Ishikawa (cell line): ENCODE measurements at regions not wholly inside any gene's neighbourhood (a gene's known extent, or its start where the extent isn't known, plus 50 kb on each side); places are given as distances from the start of the nearest gene placed in this dataset.

Source experiments
- CEBPB ChIP-seq: IDR thresholded peaks from 2 replicates; pipeline ENCODE4 v1.6.1; 2012
- CREB1 ChIP-seq: IDR thresholded peaks from 2 replicates; pipeline ENCODE4 v1.6.1; 2012; ENCODE audit warnings: low read depth
- FOXM1 ChIP-seq: IDR thresholded peaks from 2 replicates; pipeline ENCODE4 v1.6.1; 2012; ENCODE audit warnings: low read depth, borderline replicate concordance
- REST ChIP-seq: IDR thresholded peaks from 2 replicates; pipeline ENCODE4 v1.6.1; 2012; ENCODE audit warnings: low read depth, mild to moderate bottlenecking
- TAF1 ChIP-seq: IDR thresholded peaks from 2 replicates; pipeline ENCODE4 v1.6.1; 2012; ENCODE audit warnings: low read depth, mild to moderate bottlenecking
- TEAD4 ChIP-seq: IDR thresholded peaks from 2 replicates; pipeline ENCODE4 v1.6.1; 2012
- USF1 ChIP-seq: IDR thresholded peaks from 2 replicates; pipeline ENCODE4 v1.6.1; 2012

DNA sequence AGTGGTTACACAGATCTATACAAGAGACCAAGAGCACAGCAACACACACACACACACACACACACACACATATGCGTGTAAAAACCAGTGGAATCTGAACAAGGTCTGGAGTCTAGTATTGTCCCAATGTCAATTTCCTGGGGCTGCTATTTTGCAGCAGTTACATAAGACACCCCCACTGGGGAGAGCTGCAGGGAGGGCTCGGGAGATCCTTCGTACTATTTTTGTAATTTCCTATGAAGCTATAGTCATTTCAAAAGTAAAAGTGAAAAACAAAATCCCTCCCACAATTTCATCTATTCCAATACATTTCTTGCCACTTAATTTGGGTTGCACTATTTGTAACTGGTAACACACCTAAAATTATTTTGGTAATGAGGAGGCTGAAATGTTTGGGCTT lies 68.5 kb downstream of the C16orf95 start:
- TF ChIP-seq REST = no peak
- no peak for TF ChIP-seq USF1
- TF ChIP-seq FOXM1 = no peak
- no peak for TF ChIP-seq TEAD4
- no peak for TF ChIP-seq TAF1
- TF ChIP-seq CEBPB = no peak
- TF ChIP-seq CREB1 = no peak
